Gastrocnemius medialis (tissue), 4 donors: ENCODE measurements at regions not wholly inside any gene's neighbourhood (a gene's known extent, or its start where the extent isn't known, plus 50 kb on each side); places are given as distances from the start of the nearest gene placed in this dataset.

Source experiments
- CTCF ChIP-seq, 5 experiments: fragments of 450-650 bp in 3 of 5; fragments of 200-600 bp in 2 of 5; sonication (generic) in 2 of 5; IDR thresholded peaks in 4 of 5; conservative IDR thresholded peaks in 1 of 5; 1 replicate in 4 of 5; 2 replicates in 1 of 5; pipeline ENCODE4 v1.5.1; 2016 to 2019; ENCODE audit warnings: antibody characterized with exemption in 5 of 5, mild to moderate bottlenecking in 3 of 5, moderate library complexity in 3 of 5
- POLR2A ChIP-seq, 2 donors: fragments of 450-650 bp; IDR thresholded peaks; one replicate each; pipeline ENCODE4 v1.6.1; 2017; ENCODE audit warnings: antibody characterized with exemption in 2 of 2, mild to moderate bottlenecking in 2 of 2, moderate library complexity in 2 of 2

DNA sequence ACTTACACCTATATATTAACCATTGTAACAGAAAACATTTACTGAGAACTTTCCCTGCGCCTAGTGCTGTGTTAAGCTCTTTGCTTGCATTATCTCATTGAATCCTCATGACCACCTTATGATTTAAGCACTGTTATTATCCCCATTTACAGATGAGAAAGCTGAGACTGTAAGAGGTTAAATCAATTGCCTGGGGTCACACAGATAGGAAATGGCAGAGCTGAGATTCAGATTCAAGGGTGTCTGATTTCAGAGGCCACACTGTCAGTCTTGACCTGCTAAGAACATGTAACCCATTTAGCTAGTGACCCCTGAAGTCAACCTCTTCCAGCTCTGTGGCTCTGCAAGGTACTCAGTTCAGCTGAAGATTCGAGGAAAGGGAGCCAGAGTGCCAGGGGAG is 143.9 kb downstream of the TLE3 start:
- TF ChIP-seq POLR2A (IDR thresholded peaks at IDR 0.05) (no peak), CTCF (IDR thresholded peaks at IDR 0.05 in 4 of 5, conservative IDR thresholded peaks at IDR 0.05 in 1 of 5) (no peak)
